K562 (cell line): ENCODE measurements at regions not wholly inside any gene's neighbourhood (a gene's known extent, or its start where the extent isn't known, plus 50 kb on each side); places are given as distances from the start of the nearest gene placed in this dataset.
"Not testable (repeated sequence)": the region's sequence is repeated elsewhere in the genome, so short reads cannot be mapped to it uniquely, and the experiment has no call there.

Experiments
- ATAC-seq: fragments of 200-7000 bp; cut with Tn5 transposase; 3 replicates; pipeline ENCODE4 v1.9.1; 2020; ENCODE audit warnings: moderate library complexity
- BruUV-seq: library from RNA; stranded (reverse); fragments of 400-500 nt; replicated peaks from 2 replicates; lab custom pipeline; 2021; lab: Mats Ljungman, UMichigan
- CTCF ChIA-PET: fragments of 300-600 bp; formaldehyde crosslinking; extraction: SDS; loops from one replicate; lab custom pipeline; 2021; ENCODE audit warnings: low intra/inter-chr PET ratio; lab: Yijun Ruan, JAX
- POLR2A ChIA-PET: fragments of 300-600, 350-650 bp; sonication (Branson Sonifier 250); formaldehyde crosslinking; extraction: SDS; loops from one replicate; lab custom pipeline; 2021; ENCODE audit warnings: antibody characterized with exemption, inconsistent platforms; lab: Yijun Ruan, JAX
- DNase-seq, 4 experiments: peaks; one replicate each; pipeline versions ENCODE4 v3.0.0 to v3.0.0-alpha.2; 2011 to 2018; ENCODE audit warnings: low spot score in 3 of 4, mixed read lengths in 3 of 4; ENCODE audit errors: extremely low read depth in 1 of 4
- FAIRE-seq: peaks from 2 replicates; lab custom pipeline; 2011; peaks lifted over from hg19 to GRCh38; lab: Jason Lieb, UNC
- H2AFZ ChIP-seq: 2 replicates; pipeline ENCODE4 v1.6.0; 2011; ENCODE audit warnings: low read depth, low read length, control low read depth, inconsistent platforms
- H3K27ac ChIP-seq: fragments of 200-600 bp; 3 replicates; pipeline ENCODE4 v1.8.0; 2011; ENCODE audit warnings: low read depth, mild to moderate bottlenecking, control low read depth, inconsistent platforms, low read length, moderate library complexity, mixed read lengths; ENCODE audit errors: extremely low read depth
- H3K27me3 ChIP-seq, 2 experiments: fragments of 300-600 bp in 1 of 2; 2 replicates in 1 of 2; 3 replicates in 1 of 2; pipeline versions ENCODE4 v1.6.0 to v1.8.0; 2011; ENCODE audit warnings: inconsistent platforms in 2 of 2, low read length in 2 of 2, mild to moderate bottlenecking in 1 of 2, mixed read lengths in 1 of 2, moderate library complexity in 1 of 2; ENCODE audit not compliant: control insufficient read depth in 2 of 2, insufficient read depth in 2 of 2
- H3K36me3 ChIP-seq: fragments of 300-600 bp; 3 replicates; pipeline ENCODE4 v1.8.0; 2011; ENCODE audit warnings: mild to moderate bottlenecking, low read length, inconsistent platforms; ENCODE audit not compliant: control insufficient read depth, insufficient read depth
- H3K4me1 ChIP-seq, 2 experiments: fragments of 200-600 bp in 1 of 2; replicated peaks in 1 of 2; 2 replicates in 1 of 2; 3 replicates in 1 of 2; pipeline versions ENCODE4 v1.5.1 to v1.8.0; 2011; ENCODE audit warnings: inconsistent platforms in 2 of 2, low read length in 2 of 2, mild to moderate bottlenecking in 1 of 2, mixed read lengths in 1 of 2, moderate library complexity in 1 of 2; ENCODE audit not compliant: control insufficient read depth in 2 of 2, insufficient read depth in 2 of 2
- H3K4me2 ChIP-seq: 2 replicates; pipeline ENCODE4 v1.6.1; 2011; ENCODE audit warnings: low read length, control low read depth, inconsistent platforms, mixed read lengths; ENCODE audit not compliant: insufficient read depth
- H3K4me3 ChIP-seq: fragments of 200-600 bp; sonication (generic), shearing (Covaris generic); 2 replicates; pipeline ENCODE4 v1.5.1; 2016; ENCODE audit warnings: control low read depth, inconsistent platforms
- H3K79me2 ChIP-seq: fragments of 200-600 bp; 3 replicates; pipeline ENCODE4 v1.8.0; 2011; ENCODE audit warnings: low read length, inconsistent platforms; ENCODE audit not compliant: control insufficient read depth, insufficient read depth
- H3K9ac ChIP-seq, 2 experiments: 2 replicates each; pipeline versions ENCODE4 v1.6.0 to v1.6.1; 2011; ENCODE audit warnings: low read depth in 2 of 2, low read length in 2 of 2, control low read depth in 1 of 2, inconsistent platforms in 1 of 2, mild to moderate bottlenecking in 1 of 2, mixed read lengths in 1 of 2; ENCODE audit not compliant: insufficient read depth in 1 of 2
- H3K9me1 ChIP-seq: one replicate; pipeline ENCODE4 v1.6.0; 2011; ENCODE audit warnings: inconsistent platforms, mild to moderate bottlenecking, low read length, moderate library complexity; ENCODE audit not compliant: control insufficient read depth, insufficient read depth
- H3K9me3 ChIP-seq: replicated peaks from 2 replicates; pipeline ENCODE4 v1.5.1; 2011; ENCODE audit warnings: low read depth, low read length, inconsistent platforms; ENCODE audit not compliant: control insufficient read depth, insufficient read depth
- H4K20me1 ChIP-seq: replicated peaks from 2 replicates; pipeline ENCODE4 v1.6.1; 2011; ENCODE audit warnings: low read length, inconsistent platforms, mixed read lengths; ENCODE audit not compliant: control insufficient read depth, insufficient read depth
- BCOR ChIP-seq: fragments of 450-650 bp; IDR thresholded peaks from 2 replicates; pipeline ENCODE4 v1.6.1; 2016
- CC2D1A ChIP-seq: fragments of 450-650 bp; IDR thresholded peaks from 2 replicates; pipeline ENCODE4 v1.6.1; 2017; ENCODE audit warnings: mild to moderate bottlenecking
- CEBPG ChIP-seq, 3 experiments: fragments of 200-800 bp in 1 of 3; sonication (Bioruptor generic) in 1 of 3; sonication (generic) in 1 of 3; formaldehyde crosslinking in 1 of 3; IDR thresholded peaks in 2 of 3; conservative IDR thresholded peaks in 1 of 3; 2 replicates each; pipeline versions ENCODE4 v1.6.1 to v1.8.0; 2016 to 2022; ENCODE audit warnings: missing compliant biosample characterization in 2 of 3, missing genetic modification characterization in 2 of 3, mild to moderate bottlenecking in 1 of 3, missing genetic modification reagents in 1 of 3
- CREB1 ChIP-seq, 2 experiments: sonication (generic) in 1 of 2; formaldehyde crosslinking in 1 of 2; IDR thresholded peaks; 2 replicates each; pipeline versions ENCODE4 v1.6.1 to v1.8.0; 2012 to 2022; ENCODE audit warnings: inconsistent platforms in 1 of 2, mild to moderate bottlenecking in 1 of 2, missing genetic modification reagents in 1 of 2, moderate library complexity in 1 of 2
- ETV5 ChIP-seq: sonication (generic); formaldehyde crosslinking; IDR thresholded peaks from 2 replicates; pipeline ENCODE4 v1.4.0; 2020; ENCODE audit warnings: low read depth, mild to moderate bottlenecking, missing genetic modification reagents
- FOXJ3 ChIP-seq: sonication (generic); formaldehyde crosslinking; IDR thresholded peaks from 2 replicates; pipeline ENCODE4 v1.4.0; 2020; ENCODE audit warnings: mild to moderate bottlenecking, missing genetic modification reagents
- HCFC1 ChIP-seq: IDR thresholded peaks from 2 replicates; pipeline ENCODE4 v1.6.1; 2012; ENCODE audit warnings: low read depth, low read length, improper control_type of control experiment
- MCM5 ChIP-seq: fragments of 450-650 bp; IDR thresholded peaks from 2 replicates; pipeline ENCODE4 v1.6.1; 2016; ENCODE audit warnings: low read depth
- MCM7 ChIP-seq, 2 experiments: fragments of 450-650 bp; IDR thresholded peaks; 2 replicates each; pipeline ENCODE4 v1.6.1; 2016 to 2018
- PCBP2 ChIP-seq: fragments of 200-400 bp; formaldehyde crosslinking; IDR thresholded peaks from 2 replicates; pipeline ENCODE4 v1.6.1; 2018; ENCODE audit warnings: low read length, low read depth, mild to moderate bottlenecking, moderate library complexity; ENCODE audit not compliant: poor library complexity, severe bottlenecking
- RHOXF2B ChIP-seq: fragments of 250-450 bp; sonication (Bioruptor Pico); conservative IDR thresholded peaks from 2 replicates; pipeline ENCODE4 v1.5.1; 2021
- SLC30A9 ChIP-seq: fragments of 250-450 bp; sonication (Bioruptor Pico); IDR thresholded peaks from 2 replicates; pipeline ENCODE4 v1.8.0; 2022; ENCODE audit warnings: mild to moderate bottlenecking, moderate library complexity
- TFAM ChIP-seq: fragments of 250-450 bp; sonication (Bioruptor Pico); conservative IDR thresholded peaks from 2 replicates; pipeline ENCODE4 v1.5.0; 2021; ENCODE audit warnings: mild to moderate bottlenecking, moderate library complexity
- ZNF146 ChIP-seq: IDR thresholded peaks from one replicate; pipeline ENCODE4 v1.6.1; 2018; ENCODE audit warnings: missing compliant biosample characterization; ENCODE audit not compliant: unreplicated experiment
- ZNF444 ChIP-seq: fragments of 250-450 bp; sonication (Bioruptor Pico); IDR thresholded peaks from 2 replicates; pipeline ENCODE4 v1.4.0; 2020; ENCODE audit warnings: mild to moderate bottlenecking, moderate library complexity
- ZNF668 ChIP-seq: fragments of 250-450 bp; sonication (Bioruptor Pico); IDR thresholded peaks from 2 replicates; pipeline ENCODE4 v1.8.0; 2022; ENCODE audit warnings: mild to moderate bottlenecking, inconsistent platforms
- WGBS: fragments of 100-300 bp; shearing (Covaris generic); methylation state at CpG from one replicate; pipeline ENCODE4 v1.1.6; 2016; ENCODE audit warnings: low coverage, mixed read lengths; ENCODE audit not compliant: insufficient coverage; ENCODE audit errors: missing lambda C conversion rate; 5-methylcytosine and 5-hydroxymethylcytosine counted together
- in situ Hi-C: fragments of 300-500 bp; cut with MboI; formaldehyde crosslinking; loops from 4 replicates; pipeline ENCODE4 v1.15.0; 2018; ENCODE audit warnings: inconsistent platforms, mixed read lengths
- intact Hi-C: fragments of 100-400 bp; cut with micrococcal nuclease; formaldehyde crosslinking; loops from 2 replicates; pipeline ENCODE4 v1.14.2; 2022
- TF ChIP-seq, protein P1 (sequence below): conservative IDR thresholded peaks from 2 replicates; pipeline ENCODE4 v1.6.1; 2011; ENCODE audit warnings: low read depth, mild to moderate bottlenecking, low read length; ENCODE audit not compliant: control insufficient read depth
- TF ChIP-seq, protein P2 (sequence below): sonication (generic); formaldehyde crosslinking; IDR thresholded peaks from 2 replicates; pipeline ENCODE4 v1.8.1; 2023; ENCODE audit warnings: mild to moderate bottlenecking, missing genetic modification reagents, moderate library complexity

DNA sequence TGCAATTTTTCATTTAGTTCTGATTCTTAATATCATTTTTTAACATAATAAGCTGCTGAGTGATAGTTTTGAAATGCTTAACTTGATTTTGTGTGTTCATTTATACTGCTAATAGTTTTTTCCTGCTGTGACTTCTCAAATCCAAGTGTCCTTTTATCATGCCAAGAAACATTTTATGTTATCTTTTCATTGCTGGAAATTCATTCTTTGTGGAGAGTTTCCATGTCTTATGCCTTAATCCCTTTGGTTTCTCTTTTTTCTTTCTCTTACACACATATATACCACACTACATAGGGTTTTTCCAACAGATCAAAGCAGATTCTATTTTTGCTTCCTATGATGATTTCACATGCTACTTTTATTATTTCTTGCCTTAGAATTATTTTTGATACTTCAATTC is 981.1 kb downstream of the SLC6A15 start:
- POLR2A ChIA-PET, result no interaction called here
- Histone ChIP-seq H3K4me1 (no peaks in the 10 kb centered on the region), H3K27ac (no peak overlapping the region), H3K9me1 (no peaks in the 10 kb centered on the region), H3K27me3 (no peaks in the 10 kb centered on the region)
- in situ Hi-C loops, result no loop called here
- BruUV-seq, result no TSS peak
- intact Hi-C loops, result no loop called here
- TF ChIP-seq PCBP2, result no peak
- TF ChIP-seq ZNF444 (CRISPR knock-in tag), result no peak
- TF ChIP-seq ETV5, result no peak
- no peak for TF ChIP-seq BCOR
- no peak for TF ChIP-seq TFAM
- no peak for TF ChIP-seq MCM7 (IDR thresholded peaks at IDR 0.05)
- no peak for TF ChIP-seq CREB1 (IDR thresholded peaks at IDR 0.05)
- no peak for TF ChIP-seq CREB1 (CRISPR knock-in tag; IDR thresholded peaks at IDR 0.05)
- no peak for TF ChIP-seq ZNF146 (CRISPR knock-in tag)
- TF ChIP-seq, protein P1, sequence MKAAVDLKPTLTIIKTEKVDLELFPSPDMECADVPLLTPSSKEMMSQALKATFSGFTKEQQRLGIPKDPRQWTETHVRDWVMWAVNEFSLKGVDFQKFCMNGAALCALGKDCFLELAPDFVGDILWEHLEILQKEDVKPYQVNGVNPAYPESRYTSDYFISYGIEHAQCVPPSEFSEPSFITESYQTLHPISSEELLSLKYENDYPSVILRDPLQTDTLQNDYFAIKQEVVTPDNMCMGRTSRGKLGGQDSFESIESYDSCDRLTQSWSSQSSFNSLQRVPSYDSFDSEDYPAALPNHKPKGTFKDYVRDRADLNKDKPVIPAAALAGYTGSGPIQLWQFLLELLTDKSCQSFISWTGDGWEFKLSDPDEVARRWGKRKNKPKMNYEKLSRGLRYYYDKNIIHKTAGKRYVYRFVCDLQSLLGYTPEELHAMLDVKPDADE, result no peak
- TF ChIP-seq CEBPG (CRISPR knock-in tag; IDR thresholded peaks at IDR 0.05), result no peak
- TF ChIP-seq CEBPG (tag; conservative IDR thresholded peaks at IDR 0.05 in 1 of 2, IDR thresholded peaks at IDR 0.05 in 1 of 2), result no peak
- no peak for TF ChIP-seq MCM5
- TF ChIP-seq SLC30A9 (CRISPR knock-in tag), result no peak
- TF ChIP-seq RHOXF2B (CRISPR knock-in tag), result no peak
- no peak for TF ChIP-seq ZNF668
- no peak for TF ChIP-seq HCFC1
- TF ChIP-seq, protein P2, sequence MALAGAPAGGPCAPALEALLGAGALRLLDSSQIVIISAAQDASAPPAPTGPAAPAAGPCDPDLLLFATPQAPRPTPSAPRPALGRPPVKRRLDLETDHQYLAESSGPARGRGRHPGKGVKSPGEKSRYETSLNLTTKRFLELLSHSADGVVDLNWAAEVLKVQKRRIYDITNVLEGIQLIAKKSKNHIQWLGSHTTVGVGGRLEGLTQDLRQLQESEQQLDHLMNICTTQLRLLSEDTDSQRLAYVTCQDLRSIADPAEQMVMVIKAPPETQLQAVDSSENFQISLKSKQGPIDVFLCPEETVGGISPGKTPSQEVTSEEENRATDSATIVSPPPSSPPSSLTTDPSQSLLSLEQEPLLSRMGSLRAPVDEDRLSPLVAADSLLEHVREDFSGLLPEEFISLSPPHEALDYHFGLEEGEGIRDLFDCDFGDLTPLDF (CRISPR knock-in tag), result no peak
- TF ChIP-seq FOXJ3 (CRISPR knock-in tag), result no peak
- no peak for TF ChIP-seq CC2D1A
- TF ChIP-seq, all 486 proteins: peak for 0
- Histone ChIP-seq H2AFZ (no peak overlapping the region), H3K4me3 (no peak overlapping the region), H3K9me3 (no peaks in the 10 kb centered on the region), H3K79me2 (no peaks in the 10 kb centered on the region), H3K9ac (no peak overlapping the region), H3K4me2 (no peak overlapping the region), H4K20me1 (no peaks in the 10 kb centered on the region), H3K36me3 (no peaks in the 10 kb centered on the region)
- DNase-seq (no peak), FAIRE-seq (no peak), ATAC-seq (no peak)
- CTCF ChIA-PET, result no interaction called here

DNA sequence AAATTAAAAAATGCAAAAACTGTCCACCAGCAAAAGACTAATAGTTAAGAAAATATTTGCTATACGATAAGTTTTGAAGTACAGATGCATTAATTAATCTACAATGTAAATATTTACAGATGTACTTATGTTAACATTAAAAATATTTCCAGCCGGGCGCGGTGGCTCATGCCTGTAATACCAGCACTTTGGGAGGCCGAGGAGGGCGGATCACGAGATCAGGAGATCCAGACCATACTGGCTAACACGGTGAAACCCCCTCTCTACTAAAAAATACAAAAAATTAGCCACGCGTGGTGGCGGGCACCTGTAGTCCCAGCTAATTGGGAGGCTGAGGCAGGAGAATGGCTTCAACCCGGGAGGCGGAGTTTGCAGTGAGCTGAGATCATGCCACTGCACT is 982.8 kb downstream of the SLC6A15 start:
- FAIRE-seq, H3K9ac ChIP-seq, ATAC-seq, in situ Hi-C loops, H3K79me2 ChIP-seq, POLR2A ChIA-PET, H3K27me3 ChIP-seq, H2AFZ ChIP-seq, H3K4me3 ChIP-seq, H4K20me1 ChIP-seq, H3K36me3 ChIP-seq, H3K4me1 ChIP-seq, CTCF ChIA-PET, H3K4me2 ChIP-seq, intact Hi-C loops, H3K27ac ChIP-seq, BruUV-seq, H3K9me1 ChIP-seq, DNase-seq, H3K9me3 ChIP-seq: not testable (repeated sequence)
- 1% methylated on average over 13 of the region's 13 CpGs for WGBS
